ENCODE measurements at regions not wholly inside any gene's neighbourhood (a gene's known extent, or its start where the extent isn't known, plus 50 kb on each side); places are given as distances from the start of the nearest gene placed in this dataset.

DNA sequence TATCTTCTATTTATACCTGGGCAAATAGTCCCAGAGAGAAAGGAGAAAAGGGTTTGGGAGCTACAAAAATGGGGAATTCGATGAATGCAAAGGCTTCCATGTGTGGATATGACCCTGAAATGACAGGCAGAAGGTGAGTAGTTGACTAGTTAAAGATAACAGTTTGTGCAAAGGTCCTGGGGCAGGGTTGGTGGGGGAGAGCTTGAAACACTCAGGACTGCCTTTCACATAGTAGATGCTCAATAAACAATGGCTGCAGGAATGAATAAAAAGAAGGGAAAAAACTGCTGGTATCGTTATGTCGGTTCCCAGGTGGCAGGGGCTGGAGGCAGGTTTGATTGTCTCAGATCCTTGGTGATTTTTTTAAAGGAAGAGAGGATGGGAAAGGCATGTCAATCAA is 445.5 kb downstream of the HAPSTR1 start:
- DNase-seq = no peak

DNA sequence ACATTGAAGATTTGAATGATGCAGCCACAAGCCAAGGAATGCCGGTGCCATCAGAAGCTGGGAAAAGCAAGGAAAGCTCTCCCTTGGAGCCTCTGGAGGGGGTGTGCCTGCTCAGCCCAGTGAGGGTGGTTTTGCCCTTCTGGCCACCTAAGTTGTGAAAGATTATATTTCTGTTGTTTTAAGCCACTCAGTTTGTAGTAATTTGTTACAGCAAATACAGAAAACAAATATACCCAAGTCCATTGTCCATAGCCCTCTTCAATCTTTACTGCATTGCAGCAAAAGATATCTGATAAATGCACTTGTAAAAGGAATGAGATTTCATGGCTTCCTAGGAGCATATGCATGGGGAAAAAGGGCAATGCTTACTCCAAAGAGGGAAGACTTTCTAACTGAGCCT is 447.9 kb downstream of the HAPSTR1 start:
- DNase-seq = no peak

DNA sequence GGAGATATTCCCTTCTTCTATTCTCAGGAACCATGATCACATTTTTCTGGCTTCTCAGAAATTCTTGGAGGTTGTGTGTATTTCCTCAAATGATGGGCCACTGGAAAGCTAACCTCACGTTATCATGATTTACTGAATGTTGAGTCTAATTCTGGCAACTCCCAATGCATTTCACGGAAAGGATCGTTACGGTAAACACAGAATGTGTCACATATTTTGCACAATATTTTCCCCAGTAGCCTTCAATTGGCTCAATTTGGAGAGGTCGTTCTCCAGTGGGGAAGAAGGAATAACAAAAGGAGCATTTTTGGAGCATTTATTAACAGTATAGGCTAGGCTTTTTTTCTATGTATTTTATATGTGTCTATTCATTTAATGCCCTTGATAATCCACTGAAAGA is 450.3 kb downstream of the HAPSTR1 start:
- DNase-seq = no peak

DNA sequence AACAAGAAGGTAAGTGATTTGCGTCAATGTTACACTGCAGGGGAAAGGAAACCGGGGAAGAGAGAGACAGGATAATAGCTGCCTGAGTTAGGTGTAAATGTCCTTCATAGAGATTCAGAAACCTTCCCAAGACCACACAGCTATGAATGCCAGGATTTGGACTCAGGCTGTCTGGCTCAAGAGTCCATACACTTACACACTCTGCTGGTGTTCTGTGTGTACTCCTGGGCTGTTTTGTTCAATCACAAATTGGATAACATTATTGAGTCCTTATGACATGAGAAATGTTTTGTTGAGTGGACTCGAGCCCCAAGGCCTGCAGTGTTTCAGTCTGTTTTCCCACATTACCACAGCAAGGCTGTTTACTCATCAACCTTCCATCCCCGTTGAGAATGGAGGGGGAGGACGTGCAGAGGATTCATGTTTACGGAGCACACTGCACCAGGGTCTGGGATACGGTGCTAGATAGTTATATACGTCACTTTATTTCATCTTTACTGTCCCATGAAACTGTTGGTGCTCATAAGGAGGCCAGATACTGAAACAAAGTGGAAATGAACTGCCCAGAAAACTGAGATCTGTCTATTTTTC is 450.8 kb downstream of the HAPSTR1 start:
- DNase-seq = no peak

DNA sequence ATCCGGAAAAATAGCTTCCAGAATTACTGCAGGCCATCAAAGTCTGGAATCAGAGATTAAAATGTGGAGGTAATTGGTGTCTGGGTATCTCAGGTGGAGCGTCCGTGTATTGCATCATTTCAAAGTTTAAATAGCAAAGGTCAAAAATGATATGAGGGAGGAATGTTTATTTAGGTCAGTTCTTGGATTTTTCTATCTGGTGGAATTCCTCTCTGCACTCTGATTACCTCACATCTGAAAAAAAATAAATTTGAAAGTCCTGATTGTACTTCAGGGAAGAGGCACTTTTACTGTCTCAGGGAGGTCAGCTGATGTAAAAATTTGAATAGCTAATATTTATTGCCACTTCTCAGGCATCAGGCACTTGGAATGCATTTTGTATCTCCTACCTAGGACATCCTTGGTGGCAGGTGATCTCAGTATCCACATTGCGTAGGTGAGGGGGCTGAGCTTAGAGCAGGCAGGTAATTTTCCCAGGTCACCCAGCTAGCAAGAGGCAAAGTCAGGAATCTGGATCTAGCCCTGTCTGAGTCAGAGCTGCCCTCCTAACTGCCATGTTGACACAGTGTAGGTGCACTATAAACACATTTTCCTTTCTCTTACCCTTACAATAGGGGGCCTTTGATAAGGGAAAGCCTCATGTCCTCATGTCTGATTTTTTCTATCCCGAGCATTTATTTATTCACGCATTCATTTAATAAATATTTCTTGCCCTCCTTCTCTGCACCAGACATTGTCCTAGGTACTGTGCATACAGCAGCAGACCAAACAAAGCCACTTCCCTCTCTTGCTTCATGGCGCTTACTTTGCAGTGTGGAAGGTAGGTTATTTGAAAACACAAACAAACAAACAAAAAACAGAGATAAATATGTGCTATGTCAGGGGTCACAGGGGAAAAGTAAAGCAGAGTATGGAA is 454.3 kb downstream of the HAPSTR1 start:
- no peak for DNase-seq

DNA sequence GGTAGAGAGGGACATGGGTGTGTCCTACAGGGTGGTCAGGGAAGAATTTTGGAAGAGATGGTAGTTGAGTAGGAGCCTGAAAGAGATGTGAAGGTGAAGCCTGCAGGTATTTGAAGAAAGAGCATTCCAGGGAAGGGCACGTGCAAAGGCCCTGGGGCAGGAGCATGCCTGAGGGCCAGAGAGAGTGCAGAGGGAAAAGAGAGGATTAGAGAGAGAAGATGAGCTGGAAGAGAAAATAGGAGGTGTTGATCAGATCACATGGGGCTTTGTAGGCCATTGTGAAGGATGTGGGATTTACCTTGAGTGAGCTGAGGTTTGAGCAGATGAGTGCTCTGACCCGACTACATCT is 455.0 kb downstream of the HAPSTR1 start:
- no peak for DNase-seq

DNA sequence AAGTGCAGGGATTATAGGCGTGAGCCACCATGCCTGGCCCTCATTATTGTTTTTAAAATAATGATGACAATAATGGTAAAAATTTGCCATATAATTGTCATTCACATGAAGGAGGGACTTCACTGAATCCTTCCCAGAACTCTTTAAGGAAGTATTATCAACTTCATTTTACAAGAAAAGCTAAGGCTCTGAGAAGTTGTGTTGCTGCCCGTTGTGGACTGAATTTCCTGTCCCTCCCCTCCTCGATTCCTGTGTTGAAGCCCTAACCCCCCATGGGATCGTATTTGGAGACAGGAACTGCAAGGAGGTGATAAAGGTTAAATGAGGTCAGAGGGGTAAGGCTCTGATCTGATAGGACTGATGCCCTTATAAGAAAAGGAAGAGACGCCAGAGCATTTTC is 458.0 kb downstream of the HAPSTR1 start:
- DNase-seq = no peak

DNA sequence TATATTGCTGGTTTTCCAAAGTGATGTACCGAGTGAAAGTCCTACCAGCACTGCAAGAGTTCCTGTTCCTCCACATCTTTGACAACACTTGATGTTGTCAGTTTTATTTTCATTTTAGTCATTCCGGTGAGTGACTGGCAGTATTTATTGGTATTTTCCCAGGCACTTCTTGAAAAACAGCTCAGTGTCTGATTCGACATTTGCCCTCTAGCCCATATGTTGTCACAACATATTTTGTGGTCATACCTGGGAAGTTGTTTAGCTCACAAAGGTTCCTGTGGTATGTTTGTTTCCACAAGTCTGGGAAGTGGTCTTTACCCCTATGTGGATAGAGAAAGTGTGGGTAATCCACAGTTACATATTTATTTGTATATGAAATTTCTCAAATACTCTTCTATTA is 463.6 kb downstream of the HAPSTR1 start:
- no peak for DNase-seq

DNA sequence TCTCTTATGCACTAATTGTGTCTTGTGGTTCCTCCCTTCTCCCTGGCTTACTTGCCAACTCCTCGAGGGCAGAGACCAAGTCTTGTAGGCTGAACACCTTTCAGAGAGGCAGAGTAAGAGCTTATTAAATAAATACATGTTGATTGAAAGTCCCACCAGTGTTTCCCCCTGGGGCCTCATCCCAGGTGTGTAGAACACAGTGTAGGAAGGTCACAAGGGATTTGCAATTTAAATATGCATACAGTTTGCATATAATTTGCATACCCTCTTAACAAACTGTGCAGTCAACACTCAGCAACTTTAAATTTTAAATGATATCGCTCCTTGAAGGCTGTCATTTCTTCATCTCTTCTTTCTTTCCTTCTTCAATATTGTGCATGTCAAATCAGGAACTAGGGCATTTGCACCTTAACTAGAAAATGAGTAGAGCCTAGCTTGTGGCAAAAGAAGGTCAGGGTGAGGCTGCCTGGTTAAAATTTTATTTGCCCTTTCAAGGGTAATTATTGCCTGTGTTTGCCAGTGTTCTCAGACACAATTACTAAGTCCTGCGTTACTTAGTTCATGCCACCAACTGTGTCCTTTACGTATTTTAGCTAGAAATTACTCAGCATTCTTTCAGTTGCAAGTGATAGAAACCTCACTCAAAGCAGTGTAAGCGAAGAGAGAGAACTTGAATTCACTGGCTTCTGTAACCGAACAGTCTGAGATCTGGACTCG is 465.7 kb downstream of the HAPSTR1 start:
- no peak for DNase-seq

DNA sequence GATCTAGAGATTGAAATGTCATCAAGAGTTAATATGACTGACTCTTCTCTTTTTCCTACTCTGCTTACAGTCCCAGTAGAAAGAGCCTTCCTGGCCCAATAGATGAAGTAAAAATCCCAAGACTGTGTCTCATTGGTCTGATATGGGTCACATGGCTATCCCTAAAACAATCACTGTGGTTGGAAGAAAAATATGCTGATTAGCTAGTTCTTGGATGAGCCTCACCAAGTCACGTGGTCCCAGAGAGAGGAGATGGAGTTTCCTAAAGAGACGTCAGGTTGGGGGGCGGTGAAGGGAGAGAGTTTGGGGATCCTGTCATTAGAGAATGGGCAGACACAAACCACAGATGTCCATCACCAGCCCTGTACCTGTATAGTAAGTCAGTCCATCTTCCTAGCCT is 466.3 kb downstream of the HAPSTR1 start:
- DNase-seq = no peak

DNA sequence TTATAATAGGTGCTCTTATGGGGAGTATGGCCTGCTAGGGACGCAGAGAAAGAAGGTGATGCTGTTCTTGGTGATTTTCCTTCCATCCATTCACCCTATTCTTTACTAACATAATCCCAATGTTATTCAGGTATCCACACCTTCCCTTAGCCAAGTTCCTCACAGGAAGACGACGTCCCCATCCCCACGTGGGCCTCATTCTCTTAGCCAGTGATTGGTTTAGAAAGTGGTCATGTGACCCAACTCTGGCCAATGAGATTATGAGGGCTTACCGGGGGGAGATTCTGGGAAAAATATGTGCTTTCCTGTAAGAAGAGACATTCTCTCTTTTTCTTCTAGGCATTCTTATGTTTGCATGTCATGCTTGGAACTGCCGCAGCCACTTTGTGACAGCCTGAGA is 474.7 kb downstream of the HAPSTR1 start:
- DNase-seq = no peak

DNA sequence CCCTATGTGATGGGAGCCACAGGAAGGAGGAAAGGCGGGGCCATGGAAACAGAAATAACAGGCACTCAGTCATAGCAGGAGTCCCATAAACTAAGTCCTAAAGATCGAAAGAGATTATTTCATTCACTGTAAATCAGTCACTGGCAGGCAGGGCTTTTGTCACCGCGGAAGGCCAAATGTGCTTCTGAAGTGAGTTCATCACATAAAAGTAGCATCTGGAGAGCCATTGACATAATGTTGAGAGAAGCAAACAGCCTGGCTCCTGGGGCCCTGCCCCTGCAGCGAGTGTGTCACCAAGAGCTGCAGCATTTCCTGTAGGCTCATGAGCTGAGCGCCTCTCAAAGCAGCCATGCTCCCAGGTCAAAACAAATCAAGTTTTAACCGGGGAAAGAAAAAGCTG is 476.2 kb downstream of the HAPSTR1 start:
- no peak for DNase-seq

DNA sequence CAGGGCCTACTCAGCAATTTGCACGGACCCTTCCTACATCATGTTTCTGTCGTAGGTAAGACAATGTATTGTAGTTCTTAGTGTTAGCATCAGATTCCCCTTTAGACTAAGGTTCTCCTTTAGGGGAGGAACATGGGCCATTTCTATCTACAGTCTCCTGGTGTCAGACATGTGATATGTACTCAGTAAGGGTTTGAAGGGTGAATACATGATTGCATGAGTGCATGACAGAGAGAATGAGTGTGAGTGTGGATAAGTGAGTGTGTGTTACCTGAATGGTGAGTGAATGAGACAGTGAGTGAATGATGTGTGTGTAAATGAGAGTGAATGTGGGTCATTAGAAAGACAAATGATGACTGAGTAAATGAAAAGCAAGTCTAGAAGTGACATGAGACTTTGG is 476.8 kb downstream of the HAPSTR1 start:
- no peak for DNase-seq

DNA sequence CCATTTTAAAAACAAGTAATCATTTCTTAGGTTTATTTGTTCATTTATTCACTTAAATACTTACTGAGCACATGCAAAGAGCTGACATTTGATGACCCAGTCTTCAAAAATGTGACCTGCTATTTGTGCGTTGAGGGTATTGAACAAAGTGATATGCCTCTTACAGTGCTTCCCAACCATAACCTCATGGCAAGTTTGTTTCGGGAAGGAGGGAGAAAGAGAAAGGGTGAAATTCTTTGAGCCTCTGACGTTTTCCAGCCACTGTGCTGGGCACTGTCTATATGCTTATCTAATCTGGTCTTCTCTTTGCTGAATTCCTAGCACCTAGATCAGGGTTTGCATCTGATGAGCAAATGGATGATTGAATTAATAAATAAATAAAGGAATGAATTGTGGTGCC is 479.1 kb downstream of the HAPSTR1 start:
- DNase-seq = no peak

DNA sequence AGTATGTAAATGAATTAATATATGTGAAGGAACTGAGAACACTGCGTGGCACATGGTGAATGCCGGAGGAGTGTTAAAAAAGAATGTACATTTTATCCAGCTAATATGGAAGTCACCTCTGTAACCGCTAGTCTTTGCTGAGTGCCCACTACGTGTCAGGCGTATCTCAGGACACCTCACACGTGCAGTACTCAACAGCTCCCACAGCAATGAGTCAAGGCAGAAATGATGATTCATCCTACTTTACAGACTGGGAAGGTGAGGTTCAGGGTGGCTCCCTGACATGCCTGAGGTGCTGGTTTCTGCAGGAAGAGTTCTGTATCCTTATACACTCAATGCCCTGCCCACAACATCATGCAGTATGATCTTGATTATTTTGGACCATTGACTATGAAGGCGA is 487.0 kb downstream of the HAPSTR1 start:
- no peak for DNase-seq

DNA sequence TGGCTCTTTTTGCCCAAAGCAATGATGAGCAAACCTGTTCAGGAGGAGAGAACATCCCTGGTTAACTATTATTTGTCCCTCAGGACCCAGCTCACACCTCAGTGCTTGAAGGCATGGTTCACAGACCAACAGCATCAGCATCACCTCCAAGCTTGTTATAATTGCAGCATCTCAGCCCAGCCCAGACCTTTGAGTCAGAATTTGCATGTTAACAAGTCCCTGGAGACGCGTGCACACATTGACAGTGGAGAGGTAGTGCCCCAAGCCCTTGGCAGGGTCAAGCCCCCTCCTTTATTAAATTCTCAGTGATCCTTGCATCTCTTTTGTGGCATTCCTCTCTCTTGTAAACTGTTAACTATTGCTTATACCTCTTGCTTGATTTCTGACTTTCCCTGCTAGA is 488.6 kb downstream of the HAPSTR1 start:
- DNase-seq = no peak

DNA sequence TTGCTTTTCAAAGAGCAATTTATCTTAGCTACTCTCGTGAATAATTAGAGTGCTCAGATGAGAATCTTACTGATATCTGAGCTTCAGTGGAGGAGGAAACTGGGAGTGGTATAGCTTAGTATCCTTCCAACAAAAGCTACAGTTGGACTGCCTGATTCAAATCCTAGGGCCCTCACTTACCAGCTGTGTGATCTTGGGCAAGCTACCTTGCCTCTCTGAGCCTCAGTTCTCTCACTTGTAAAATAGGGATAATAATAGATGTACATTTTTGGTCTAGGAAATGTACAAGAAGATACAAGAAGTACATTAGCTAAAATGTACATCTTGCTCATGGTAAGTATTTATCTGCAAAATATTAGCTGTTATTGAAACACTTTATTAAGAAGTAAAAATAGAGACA is 502.0 kb downstream of the HAPSTR1 start:
- DNase-seq = no peak

DNA sequence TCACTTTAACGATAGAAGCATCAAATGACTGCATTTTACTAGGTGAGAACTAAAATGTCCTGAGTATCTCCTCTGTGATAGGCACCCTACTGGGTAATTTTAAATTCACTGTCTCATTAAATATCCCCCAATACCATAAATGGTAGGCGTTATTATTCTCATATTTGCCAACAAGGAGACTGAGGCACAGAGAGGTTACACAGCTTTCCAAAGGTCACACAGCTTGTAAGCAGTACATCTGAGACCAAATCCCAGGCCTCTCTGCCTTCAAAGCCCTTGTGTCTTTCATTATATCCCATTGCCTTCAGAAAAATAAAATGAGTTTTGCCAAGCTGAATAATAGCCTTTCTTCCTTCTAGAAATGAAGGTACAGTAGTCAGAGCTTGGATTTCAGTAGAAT is 502.6 kb downstream of the HAPSTR1 start:
- no peak for DNase-seq

DNA sequence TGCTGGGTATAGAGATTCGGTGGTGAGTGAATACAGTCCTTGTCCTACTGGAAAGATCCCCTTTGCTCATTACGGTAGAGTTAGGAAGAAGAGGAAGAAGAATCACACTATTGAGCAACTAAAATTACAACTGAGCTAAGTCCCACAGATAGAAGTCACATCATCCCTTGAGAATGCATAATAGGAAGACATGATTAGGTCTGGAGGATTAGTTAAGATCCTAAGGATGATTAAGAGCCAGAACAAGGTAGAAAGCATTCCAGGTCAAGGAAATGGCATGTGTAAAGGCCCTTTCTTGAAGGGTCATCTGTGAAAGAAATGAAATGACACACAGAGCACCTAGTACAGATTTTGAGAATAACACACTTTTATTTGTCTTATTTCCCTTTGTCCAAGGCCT is 503.5 kb downstream of the HAPSTR1 start:
- DNase-seq = no peak

DNA sequence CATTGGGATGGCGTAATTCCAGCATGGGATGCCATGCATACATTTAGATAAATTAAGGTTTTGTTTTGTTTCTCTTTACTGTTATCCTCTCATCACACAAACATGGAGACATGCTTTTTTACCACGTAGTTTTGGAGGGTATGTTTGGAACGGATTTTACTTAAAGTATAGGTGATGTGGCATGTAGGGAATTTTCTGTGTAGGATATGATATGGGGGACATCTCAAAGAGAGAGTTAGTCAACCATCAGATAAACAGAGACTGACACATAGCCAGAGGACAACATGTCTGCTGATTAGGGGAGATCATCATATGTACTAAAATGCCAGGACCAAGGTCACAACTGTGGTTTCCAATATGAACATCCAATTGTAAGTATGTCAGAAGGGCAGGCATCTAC is 503.9 kb downstream of the HAPSTR1 start:
- no peak for DNase-seq

DNA sequence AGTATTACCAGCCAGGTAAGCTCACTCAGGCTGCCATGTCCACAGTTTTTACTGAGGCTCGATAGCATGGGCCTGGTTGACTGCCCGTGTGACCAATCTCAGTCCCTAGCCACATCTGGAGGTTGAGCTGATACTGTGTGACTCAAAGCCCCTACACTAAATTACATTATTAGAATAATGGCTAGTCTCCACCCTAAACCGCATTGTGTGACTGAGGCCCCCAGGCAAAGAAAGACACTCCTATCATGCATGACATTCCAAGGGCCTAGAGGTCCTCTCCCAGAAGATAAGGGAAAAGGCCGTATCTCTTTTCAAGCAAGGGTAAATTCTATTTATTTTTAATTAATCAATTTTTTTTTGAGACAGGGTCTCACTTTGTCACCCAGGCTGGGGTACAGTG is 505.3 kb downstream of the HAPSTR1 start:
- DNase-seq = no peak

DNA sequence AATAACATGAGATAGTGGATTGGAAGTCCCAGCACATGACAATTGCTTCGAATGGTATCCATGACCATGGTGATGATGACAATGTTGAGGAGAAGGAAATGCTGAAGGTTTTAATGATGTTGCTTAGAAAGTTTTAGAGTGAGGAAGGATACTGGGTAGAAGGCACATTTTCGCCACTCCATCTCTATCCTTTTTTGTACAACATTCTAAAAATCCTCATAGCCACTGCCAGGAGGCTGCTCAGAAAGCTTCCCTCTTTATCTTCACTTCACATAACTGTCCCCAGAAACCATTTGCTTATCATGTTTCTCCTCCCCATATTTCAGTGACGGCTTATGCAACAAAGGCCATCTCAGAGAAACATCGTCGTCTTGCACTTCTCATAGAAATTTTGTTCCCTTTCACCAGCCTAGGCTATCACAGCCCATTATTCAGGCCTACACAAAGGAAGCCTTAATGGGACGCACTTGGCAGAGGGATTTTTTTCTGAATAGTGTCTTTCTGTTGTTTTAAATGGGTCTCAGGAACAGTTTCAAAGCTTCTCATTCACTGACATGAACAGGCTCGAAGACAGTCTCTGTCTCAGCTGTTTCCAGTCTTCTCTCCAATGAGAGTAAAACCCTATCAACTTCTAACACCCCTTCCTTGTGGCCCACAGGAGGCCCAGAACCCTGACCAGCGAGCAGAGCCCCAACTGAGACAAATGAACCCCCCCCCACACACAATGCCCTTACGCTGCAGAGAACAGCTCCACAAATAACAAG is 506.7 kb downstream of the HAPSTR1 start:
- no peak for DNase-seq

DNA sequence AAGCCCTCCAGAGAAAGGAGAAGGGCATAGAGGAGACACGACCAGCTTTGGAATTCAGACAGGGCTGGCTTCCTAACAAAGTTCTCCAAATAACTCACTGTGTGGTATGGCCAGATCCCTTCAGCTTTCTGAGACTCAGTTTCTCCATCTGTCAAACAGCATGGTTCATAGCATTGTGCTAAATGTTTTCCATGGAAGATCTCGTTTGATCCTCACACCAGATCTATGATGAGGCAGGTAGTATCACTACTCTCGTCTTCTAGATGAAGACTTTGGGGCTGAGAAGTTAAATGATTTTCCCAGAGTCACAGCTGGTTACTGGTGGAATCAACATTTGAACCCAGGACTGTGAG is 507.3 kb downstream of the HAPSTR1 start:
- DNase-seq = no peak
